Hepatic stellate cell (primary cell): ENCODE measurements at regions not wholly inside any gene's neighbourhood (a gene's known extent, or its start where the extent isn't known, plus 50 kb on each side); places are given as distances from the start of the nearest gene placed in this dataset.
"Not testable (repeated sequence)": the region's sequence is repeated elsewhere in the genome, so short reads cannot be mapped to it uniquely, and the experiment has no call there.

Experiments used
- DNase-seq: peaks from one replicate; pipeline ENCODE4 v3.0.0; 2011; ENCODE audit warnings: low spot score

DNA sequence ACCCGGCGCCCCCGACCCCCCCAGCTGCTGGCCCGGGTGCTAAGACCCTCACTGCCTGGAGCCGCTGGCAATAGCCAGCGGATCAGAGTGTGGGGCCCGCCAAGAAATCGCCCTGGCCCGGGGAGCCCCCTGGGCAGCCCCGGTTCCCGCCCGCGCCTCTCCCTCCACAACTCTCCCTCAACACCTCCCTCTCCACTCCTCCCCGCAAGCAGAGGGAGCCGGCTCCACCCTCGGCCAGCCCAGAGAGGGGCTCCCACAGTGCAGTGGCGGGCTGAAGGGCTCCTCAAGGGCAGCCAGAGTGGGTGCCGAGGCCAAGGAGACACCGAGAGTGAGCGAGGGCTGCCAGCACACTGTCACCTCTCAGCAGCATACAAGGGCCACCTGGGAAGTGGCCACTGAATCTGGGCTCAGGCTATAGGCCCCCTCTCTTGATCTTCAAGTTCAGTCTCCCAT, 385.5 kb downstream of the SEC14L1 start:
- DNase-seq = no peak

DNA sequence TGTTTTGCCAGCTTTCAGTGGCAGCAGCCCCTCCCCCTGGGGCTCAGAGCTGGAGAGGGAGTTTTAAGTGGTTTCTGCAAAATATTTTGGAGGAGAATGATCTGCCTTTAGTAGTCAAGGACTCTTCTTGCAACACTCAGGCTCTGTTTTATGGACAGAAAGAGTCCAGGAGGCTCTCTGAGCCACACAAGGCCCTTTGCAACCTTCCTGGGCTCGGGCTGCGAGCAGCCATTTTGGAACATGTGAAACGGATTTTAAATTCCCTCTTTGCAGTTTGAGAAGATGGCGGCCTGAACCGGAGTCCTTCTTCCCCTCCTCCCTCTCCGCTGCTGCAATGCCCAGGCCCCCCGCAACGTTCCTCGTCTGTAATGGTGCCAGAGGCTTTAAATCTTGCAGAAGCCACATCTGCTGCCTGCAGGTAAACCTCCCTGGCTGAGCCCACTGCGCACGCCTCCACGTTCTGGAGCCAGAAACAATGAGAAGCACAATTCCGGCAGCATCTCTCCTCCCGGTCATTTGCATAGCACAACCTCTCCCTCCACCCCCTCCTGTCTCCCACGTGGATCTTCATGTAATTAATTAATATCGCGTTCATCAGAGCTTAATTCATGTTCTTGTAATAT, 386.1 kb downstream of the SEC14L1 start:
- DNase-seq = no peak

DNA sequence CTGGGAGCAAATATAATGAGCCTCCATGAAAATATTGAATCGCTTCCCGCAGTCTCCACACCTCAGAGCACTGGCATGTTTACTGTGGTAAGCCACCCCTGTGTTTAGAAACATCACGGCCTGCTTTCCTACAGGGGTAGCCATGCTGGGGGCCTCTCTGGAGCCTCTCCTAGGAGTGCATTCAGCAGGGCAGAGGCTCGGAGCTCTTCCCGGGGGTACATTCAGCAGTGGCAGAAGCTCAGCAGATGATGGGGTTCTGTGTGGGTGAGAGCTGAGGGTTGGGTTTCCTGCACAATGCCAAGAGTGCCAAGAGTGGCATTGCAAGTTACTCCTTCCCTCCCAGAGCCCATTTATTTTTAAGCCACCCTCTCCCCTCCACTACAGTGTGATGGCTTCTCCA, 386.6 kb downstream of the SEC14L1 start:
- DNase-seq = no peak

DNA sequence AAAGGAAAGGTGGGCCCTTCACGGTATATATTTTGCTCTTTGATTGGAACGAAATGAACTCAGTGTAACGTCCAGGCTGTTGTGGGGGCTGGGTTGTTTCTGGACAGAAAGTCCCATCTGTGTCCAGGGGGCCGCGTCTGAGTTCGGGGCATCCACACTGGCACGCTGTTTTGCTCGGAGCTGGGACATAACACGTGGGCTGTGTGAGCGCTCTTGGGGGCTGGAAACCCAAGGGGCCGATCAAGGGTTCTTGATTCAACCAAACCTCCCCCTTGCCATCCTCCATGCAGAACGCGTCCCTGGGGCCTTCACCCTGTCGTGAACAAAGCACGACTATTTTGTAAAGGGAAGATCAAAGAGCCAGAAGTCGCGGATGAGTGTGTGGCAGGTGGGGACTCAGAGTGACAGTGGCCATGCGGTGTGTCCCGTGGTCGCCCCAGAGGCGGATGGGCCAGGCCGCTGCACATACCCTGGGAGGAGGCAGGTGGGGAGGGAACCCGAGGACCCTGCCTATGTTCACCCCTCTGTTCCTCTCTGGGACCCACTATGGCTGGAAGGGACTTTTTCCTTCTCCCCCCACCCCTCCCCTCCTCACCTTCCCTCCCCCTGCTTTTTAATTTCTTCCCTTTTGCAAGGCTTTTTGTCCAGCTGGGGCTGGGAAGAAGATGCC, 387.2 kb downstream of the SEC14L1 start:
- no peak for DNase-seq

DNA sequence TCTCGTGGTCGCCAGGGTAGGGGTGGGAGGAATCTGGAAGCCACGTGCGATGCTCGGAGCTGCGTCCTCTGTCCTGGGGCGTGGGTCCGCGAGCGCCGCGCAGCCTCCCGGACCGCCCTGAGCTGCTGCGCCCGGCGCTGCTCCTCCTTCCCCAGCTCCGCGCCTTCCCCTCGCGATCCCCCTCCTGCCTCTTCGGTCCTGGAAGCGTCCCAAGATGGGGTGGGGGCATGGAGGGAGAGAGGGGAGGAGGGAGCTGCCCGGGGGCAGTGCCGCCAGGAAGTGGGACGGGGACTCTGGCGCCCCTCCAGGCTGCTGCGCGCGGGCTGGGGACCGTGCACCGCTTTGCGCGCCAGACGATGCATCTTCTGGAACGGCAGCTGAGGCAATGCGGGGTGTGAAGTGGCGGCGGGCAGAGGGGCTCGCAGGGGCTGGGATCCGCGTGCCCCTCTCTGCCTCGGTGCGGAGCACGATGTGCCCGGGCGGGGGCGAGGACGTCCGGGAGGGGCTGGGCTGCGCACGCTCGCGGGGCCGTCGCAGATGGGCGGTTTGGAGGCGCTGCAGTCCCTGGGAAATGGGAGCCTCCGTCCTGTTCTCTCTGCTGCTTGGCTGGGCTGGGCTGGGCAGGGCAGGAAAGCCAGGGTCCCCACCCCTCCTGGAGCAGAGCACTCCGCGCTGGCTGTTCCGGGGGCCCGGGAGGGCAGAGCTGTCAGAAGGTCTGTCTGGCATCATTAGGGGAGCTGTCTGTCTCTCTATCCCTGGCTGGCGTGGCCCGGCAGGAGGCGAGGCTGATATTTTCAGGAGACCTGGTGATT, 388.0 kb downstream of the SEC14L1 start:
- no peak for DNase-seq

DNA sequence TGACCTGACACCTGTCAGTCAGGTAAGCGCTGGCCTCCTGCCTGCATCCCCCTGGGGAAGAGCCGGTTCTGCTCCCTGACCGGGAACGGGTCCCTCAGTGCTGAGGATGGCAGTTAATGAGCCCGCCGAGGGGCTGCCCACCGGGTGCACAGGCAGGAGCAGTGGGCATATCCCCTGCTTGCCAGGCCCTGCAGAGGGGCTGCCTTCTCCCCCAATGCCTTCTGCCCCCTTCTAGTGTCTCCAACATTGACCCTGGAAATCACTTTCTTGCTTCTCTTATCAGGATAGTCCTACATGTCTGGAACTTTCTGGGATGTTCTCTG, 388.5 kb downstream of the SEC14L1 start:
- no peak for DNase-seq

DNA sequence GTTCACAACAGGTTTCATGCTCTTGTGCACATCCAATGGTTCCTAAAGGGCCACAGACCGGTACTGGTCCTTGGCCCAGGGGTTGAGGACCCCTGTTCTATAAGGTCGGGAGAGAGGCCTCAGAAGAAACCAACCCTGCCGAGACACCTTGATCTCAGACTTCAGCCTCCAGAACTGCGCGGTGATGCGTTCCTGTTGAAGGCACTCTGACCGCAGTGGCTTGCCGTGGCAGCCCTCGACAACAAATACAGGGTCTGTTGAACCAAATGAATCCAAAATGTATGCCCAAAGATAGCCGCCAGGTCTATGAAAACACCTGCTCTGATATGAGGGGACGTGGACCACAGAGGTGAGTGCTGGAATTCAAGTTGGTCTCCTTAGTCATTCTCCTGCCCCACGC, 389.8 kb downstream of the SEC14L1 start:
- DNase-seq = no peak

DNA sequence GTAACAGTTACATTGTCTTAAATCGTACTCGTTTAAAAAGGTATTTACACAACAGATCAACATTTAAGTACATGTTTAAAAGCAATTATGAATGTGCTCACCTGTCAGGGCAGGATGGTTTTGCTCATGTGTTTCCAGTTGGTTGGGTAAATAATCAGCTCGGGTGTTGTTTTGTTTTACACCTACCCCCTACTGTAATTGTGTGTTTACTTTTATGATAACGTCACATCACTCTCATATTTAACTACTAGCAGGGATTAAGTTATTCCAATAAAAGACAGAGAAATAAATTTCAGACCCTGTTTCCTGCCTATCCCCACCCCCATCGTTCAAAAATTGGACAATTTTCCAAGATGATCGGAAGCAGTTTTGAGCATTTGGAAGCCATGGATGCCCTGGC, 390.2 kb downstream of the SEC14L1 start:
- no peak for DNase-seq

DNA sequence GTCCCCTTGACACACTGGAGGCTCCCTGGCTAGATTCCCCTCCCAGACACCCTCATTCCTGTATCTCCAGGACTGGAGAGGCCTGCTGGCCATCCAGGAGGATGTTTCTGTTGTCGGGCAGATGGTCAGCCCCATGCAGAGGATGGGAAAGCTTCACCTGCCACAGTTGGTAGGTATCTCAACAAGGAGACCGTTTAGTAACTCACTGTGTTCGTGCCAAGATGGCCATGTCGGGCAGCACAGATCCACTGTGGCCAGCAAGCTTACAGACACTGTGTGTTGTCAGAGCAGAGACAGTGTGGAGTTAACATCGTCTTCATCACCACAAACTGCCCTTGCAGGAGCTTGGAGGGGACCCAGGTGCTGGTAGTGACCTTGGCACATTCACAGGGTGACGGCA, 390.9 kb downstream of the SEC14L1 start:
- no peak for DNase-seq

DNA sequence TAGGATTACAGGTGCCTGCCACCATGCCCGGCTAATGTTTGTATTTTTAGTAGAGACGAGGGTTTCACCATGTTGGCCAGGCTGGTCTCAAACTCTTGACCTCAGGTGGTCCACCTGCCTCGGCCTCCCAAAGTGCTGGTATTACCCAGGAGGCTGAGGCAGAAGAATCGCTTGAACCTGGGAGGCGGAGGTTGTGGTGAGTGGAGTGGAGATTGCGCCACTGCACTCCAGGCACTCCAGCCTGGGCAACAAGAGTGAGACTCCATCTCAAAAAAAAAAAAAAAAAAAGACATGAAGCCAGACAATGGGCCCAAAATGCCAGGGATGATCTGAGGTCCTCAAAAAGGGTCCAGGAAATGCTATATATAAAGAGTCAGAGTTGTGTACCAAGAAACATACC, 392.9 kb downstream of the SEC14L1 start:
- DNase-seq = not testable (repeated sequence)

DNA sequence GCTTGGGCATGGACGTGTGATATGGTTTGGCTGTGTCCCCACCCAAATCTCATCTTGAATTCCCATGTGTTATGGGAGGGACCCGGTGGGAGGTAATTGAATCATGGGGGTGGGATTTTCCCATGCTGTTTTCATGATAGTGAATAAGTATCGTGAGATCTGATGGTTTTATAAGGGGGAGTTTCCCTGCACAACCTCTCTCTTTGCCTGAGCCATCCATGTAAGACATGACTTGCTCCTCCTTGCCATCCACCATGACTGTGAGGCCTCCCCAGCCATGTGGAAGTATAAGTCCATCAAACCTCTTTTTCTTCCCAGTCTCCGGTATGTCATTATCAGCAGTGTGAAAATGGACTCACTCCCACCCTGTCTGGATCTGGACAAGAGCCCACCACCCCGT, 393.4 kb downstream of the SEC14L1 start:
- DNase-seq = no peak

DNA sequence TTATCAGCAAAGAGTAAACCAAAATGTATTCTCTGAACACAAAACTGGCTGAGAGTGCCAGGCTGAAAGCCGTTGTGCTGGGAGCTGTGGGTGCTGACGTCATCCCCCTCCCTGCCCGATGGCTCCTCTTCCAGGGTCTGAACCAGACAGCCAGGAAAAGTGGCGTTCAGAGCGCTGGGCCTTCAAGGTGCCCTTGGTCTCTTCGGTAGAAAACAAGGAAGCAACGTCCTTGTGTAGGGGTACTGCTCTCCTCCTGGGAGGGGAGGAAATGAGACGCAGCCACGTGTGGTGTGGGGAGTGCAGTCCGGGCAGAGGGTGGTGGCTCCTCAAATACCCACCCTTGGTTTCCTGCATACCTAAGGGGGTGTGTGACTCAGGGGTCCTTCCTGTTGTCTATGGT, 394.7 kb downstream of the SEC14L1 start:
- DNase-seq = no peak

DNA sequence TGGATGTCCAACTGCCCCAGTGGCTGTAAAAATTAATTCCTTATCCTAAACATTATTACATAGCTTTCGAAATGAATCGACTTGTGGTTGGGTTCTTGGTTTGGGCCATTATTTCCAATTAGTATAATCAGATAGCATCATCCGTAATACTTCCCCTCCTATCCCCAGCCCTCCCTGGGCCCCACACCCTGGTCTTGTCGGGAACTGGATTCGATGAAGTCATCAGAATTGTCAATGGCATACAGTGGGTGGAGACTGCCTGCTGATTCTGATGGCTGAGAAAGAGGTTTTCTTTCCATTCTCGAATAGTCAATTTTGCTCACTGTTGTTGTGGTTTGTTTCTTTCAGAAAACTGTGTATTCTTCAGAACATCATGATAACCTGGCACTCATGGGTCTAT, 395.1 kb downstream of the SEC14L1 start:
- no peak for DNase-seq

DNA sequence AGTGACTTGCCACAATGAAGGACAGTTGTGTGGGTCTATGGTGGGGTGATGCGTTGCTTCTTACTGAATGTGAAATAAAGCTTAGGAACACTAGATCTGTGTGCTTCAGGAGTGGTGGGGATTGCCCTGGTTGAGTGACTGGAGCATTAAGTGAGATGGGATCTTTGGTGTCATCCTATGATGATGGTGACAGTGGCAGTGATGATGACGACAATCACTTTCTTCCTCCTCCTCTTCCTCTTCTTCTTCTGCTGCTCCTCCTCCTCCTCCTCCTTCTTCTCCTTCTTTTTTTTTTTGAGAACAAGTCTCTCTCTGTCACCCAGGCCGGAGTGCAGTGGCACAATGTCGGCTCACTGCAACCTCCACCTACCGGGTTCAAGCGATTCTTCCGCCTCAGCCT, 396.8 kb downstream of the SEC14L1 start:
- no peak for DNase-seq

DNA sequence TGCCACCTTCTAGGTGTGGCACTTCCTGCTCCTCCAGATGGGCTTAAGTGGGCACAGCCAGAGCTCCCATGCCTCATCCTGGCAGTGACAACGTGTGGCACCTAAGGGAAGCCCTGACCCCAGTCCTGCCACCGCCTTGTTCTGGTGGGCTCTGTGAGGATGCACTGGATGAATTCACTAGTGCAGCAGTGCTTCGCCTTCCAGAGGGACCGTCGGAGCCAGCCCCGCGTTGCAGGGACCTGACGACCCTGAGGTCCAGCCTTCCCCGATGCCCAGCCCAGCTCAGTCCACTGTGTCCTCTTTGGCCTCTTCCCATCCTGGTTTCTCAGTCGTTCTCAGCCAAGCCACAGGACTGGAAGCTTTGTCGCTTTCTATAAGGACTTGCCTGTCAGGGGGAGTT, 399.8 kb downstream of the SEC14L1 start:
- DNase-seq = no peak

DNA sequence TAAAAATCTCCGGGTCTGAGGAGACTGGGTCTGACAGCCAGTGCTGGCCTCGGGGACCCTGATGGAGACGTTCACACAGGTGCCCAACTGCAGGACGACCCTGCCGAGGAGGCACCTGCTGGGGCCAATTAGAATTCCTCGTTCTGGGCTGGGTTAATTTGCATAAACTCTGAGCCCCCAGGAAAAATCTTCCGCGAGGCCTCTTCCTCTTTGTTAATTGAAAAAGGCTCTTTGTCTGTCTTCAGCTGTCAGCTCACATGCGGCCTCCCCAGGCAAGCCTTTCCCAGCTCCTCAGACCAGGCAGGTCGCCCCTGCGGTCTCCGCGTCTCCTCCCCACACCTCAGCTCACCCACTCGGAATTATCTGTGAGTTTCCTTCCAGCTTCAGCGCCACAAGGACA, 400.2 kb downstream of the SEC14L1 start:
- no peak for DNase-seq

DNA sequence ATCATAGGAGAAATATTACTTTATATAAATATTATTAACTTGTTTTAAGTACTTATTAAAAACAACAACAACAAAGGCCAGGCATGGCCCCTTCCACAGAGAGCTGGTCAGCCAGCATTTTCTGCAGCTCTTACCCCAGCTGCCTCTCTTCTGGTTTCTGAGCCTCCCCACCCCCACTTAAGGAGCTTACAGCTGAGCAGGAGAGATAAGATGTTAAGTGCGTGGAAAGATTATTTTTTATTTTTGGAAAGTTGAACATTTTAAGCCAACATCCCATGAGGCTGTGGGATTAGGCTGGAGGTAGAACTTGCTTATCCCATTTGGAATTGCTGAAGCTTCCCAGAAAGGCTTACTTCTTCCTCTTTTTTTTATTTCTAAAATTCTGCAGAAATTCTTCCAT, 401.2 kb downstream of the SEC14L1 start:
- no peak for DNase-seq

DNA sequence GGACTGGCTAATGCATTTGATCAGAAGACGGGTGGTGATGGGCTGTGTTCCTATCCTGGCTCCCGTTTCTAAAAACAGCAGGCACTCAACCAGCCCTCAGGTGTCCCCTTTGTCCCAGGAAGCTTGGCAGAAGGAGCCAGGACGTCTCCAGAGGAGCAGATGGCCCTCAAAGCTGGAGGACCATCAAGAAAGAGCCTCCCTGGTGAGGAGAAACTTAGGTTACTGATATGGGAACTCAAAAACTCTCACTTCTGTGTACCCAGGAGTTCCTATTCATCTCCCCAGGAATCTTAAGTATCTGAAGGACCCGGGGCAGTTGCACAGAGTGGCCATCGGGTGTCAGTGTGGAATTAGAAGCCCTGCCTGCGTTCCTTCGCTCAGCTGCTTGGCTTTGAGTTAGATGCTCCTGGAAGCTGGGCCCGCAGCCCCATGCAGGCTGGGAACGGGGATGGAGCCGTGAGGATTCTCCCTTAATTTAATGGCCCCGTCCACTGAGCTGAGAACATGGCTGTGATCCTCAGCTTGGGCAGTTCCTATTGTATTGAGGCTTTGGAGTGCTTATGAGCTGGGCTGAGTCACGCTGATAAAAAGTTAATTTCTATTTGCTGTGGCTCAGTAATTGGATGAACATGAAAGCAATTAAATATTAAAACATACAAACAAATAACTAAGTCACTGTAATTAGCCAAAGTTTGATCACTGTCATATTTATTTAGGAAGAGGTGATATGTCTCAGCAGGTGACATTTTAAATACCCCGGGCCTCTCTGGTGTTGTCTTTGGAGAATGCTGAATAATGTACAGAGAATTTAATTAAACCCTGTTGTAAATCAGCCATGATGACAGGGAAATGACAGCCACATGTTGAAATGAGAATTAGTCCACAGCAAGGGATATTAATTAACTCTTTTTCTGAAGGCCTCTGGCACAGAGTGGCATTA, 402.1 kb downstream of the SEC14L1 start:
- peak; percentile 87 for DNase-seq

DNA sequence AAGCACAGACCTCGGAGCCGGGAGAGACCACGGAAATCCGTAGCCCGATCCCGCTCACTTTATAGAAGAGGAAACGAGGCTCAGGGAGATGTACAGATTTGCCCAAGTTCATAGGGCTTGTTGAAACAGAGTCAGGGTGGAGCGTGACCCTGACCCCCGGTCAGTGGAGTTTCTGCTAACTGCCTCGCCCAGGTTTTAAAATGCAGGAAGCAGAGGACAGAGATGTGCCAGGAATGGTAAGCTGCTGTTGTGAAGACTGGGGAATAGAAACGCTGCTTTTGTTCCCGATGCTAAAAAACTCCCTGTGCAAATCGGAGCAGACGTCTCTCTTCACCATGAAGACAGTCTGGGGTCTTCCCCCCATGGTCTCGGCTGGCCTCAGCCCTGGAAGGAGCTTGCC, 403.0 kb downstream of the SEC14L1 start:
- DNase-seq = no peak

DNA sequence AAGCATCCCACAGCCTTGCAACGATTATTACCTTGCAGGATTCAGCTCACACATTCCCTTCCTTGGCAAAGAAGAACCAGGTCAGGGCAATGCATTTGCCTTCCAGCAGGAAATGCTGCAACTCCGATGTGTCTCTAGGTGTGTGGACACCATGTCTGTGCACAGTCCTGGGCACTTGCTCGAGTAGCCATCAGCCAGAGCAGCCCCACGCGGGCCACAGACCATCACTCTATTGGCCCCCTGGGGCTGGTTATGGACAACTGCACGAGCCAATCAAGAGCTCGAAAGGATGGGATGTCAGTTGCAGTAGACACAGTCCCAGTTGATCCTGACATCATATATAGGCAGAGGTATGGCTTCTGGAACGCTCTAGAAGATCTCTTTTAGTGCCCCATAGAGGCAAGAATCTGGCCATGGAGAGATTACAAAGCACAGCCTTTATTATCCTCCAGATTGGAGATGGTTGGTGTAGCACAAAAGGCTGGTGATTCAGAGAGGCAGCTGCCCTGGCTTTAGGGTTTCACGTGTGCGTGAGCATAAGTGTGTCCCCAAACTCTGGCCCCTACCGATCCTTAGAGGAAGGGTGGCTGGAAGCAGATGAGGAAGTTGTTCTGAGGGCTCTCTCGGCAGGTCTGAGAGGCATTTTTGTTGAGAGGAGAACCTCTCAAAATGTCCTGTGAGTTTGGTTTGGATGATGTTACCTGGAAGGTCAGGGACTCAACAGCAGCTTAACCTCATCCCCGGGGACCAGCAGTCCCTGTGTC, 403.8 kb downstream of the SEC14L1 start:
- no peak for DNase-seq

DNA sequence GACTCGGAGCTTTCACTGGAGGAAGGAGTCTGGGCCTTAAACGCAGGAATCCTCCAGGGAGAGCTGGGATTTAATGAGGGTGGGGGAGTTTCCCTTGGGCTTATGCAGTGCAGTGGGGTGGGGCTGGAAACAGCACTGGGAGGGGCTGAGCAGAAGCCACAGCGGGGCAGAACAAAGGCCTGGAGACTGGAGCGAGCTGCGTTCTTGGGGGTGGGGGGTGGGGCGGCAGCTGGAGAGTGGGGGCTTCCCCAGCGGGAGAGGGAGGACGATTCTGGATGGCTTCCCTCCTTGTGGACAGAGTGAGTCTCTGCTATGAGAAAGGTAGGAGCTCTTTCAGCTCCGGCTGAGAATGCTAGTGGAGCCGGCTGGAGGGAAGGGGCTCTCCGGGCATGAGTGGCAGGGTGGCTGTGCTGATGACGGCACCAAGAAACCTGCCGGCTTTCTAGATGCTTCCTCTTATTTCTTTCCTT, 406.0 kb downstream of the SEC14L1 start:
- no peak for DNase-seq
